HepG2 (cell line): ENCODE measurements at regions not wholly inside any gene's neighbourhood (a gene's known extent, or its start where the extent isn't known, plus 50 kb on each side); places are given as distances from the start of the nearest gene placed in this dataset.

Experiments
- ATAC-seq: fragments of 200-7000 bp; cut with Tn5 transposase; 3 replicates; pipeline ENCODE4 v1.9.1; 2020; ENCODE audit warnings: mild to moderate bottlenecking, moderate library complexity
- BruUV-seq: library from RNA; stranded (reverse); fragments of 400-500 nt; replicated peaks from 2 replicates; lab custom pipeline; 2021; lab: Mats Ljungman, UMichigan
- CTCF ChIA-PET: fragments of 300-600 bp; formaldehyde crosslinking; extraction: SDS; loops from one replicate; lab custom pipeline; 2021; ENCODE audit warnings: low total read pairs, inconsistent platforms, low intra/inter-chr PET ratio; lab: Yijun Ruan, JAX
- POLR2A ChIA-PET: fragments of 350-600 bp; sonication (Branson Sonifier 250); formaldehyde crosslinking; loops from one replicate; lab custom pipeline; 2020; ENCODE audit warnings: antibody characterized with exemption, inconsistent platforms; lab: Yijun Ruan, JAX
- DNase-seq: peaks from one replicate; pipeline ENCODE4 v3.0.0-alpha.2; 2015; ENCODE audit warnings: low spot score
- FAIRE-seq: peaks from 3 replicates; lab custom pipeline; 2011; peaks lifted over from hg19 to GRCh38; lab: Jason Lieb, UNC
- H2AFZ ChIP-seq: one replicate; pipeline ENCODE4 v1.6.1; 2011; ENCODE audit warnings: low read length, inconsistent platforms
- H3K27ac ChIP-seq: fragments of 300-600 bp; 3 replicates; pipeline ENCODE4 v1.8.0; 2011; ENCODE audit warnings: mixed run types, mild to moderate bottlenecking, mixed read lengths, low read length, inconsistent platforms; ENCODE audit not compliant: insufficient read depth; ENCODE audit errors: extremely low read length
- H3K27me3 ChIP-seq, 2 experiments: fragments of 200-600 bp in 1 of 2; 2 replicates in 1 of 2; 3 replicates in 1 of 2; pipeline versions ENCODE4 v1.6.0 to v1.8.0; 2011; ENCODE audit warnings: low read length in 2 of 2, mild to moderate bottlenecking in 2 of 2, moderate library complexity in 2 of 2, inconsistent platforms in 1 of 2; ENCODE audit not compliant: insufficient read depth in 2 of 2, control insufficient read depth in 1 of 2
- H3K36me3 ChIP-seq, 2 experiments: fragments of 200-600 bp in 1 of 2; replicated peaks in 1 of 2; 2 replicates in 1 of 2; 3 replicates in 1 of 2; pipeline versions ENCODE4 v1.5.1 to v1.8.0; 2011; ENCODE audit warnings: low read length in 2 of 2, inconsistent platforms in 1 of 2; ENCODE audit not compliant: insufficient read depth in 2 of 2, control insufficient read depth in 1 of 2
- H3K4me1 ChIP-seq: 2 replicates; pipeline ENCODE4 v1.5.1; 2012; ENCODE audit warnings: low read length, inconsistent platforms; ENCODE audit not compliant: insufficient read depth
- H3K4me2 ChIP-seq: 2 replicates; pipeline ENCODE4 v1.6.0; 2011; ENCODE audit warnings: low read depth, low read length, inconsistent platforms
- H3K4me3 ChIP-seq, 3 experiments: fragments of 200-600 bp in 1 of 3; sonication (generic), shearing (Covaris generic) in 1 of 3; replicated peaks in 1 of 3; 2 replicates each; pipeline ENCODE4 v1.5.1; 2011 to 2016; ENCODE audit warnings: low read length in 3 of 3, inconsistent platforms in 2 of 3, low read depth in 2 of 3, mild to moderate bottlenecking in 2 of 3, control low read depth in 1 of 3, mixed read lengths in 1 of 3; ENCODE audit not compliant: insufficient read depth in 1 of 3
- H3K79me2 ChIP-seq: one replicate; pipeline ENCODE4 v1.6.1; 2011; ENCODE audit warnings: low read length, inconsistent platforms; ENCODE audit not compliant: insufficient read depth
- H3K9ac ChIP-seq: 2 replicates; pipeline ENCODE4 v1.6.0; 2011; ENCODE audit warnings: mild to moderate bottlenecking, low read depth, low read length, inconsistent platforms; ENCODE audit not compliant: insufficient read depth
- H3K9me3 ChIP-seq: 2 replicates; pipeline ENCODE4 v1.5.1; 2012; ENCODE audit warnings: mild to moderate bottlenecking, low read length
- H4K20me1 ChIP-seq: 2 replicates; pipeline ENCODE4 v1.6.0; 2011; ENCODE audit warnings: inconsistent platforms, mild to moderate bottlenecking, low read length, moderate library complexity; ENCODE audit not compliant: insufficient read depth
- ELF3 ChIP-seq: IDR thresholded peaks from 2 replicates; pipeline ENCODE4 v1.6.1; 2016; ENCODE audit warnings: missing genetic modification reagents, missing compliant biosample characterization
- SRSF9 ChIP-seq: fragments of 200-400 bp; formaldehyde crosslinking; IDR thresholded peaks from 2 replicates; pipeline ENCODE4 v1.6.1; 2018; ENCODE audit warnings: borderline replicate concordance, mild to moderate bottlenecking, low read depth, low read length; ENCODE audit not compliant: insufficient read depth, poor library complexity, severe bottlenecking
- ZBTB2 ChIP-seq: sonication (generic); formaldehyde crosslinking; IDR thresholded peaks from 2 replicates; pipeline ENCODE4 v1.8.0; 2022; ENCODE audit warnings: low read depth, missing genetic modification reagents
- ZBTB38 ChIP-seq: sonication (generic); formaldehyde crosslinking; IDR thresholded peaks from 2 replicates; pipeline ENCODE4 v1.5.1; 2020; ENCODE audit warnings: mild to moderate bottlenecking, missing genetic modification reagents
- ZC3H13 ChIP-seq: sonication (generic); formaldehyde crosslinking; IDR thresholded peaks from 2 replicates; pipeline ENCODE4 v1.8.1; 2023; ENCODE audit warnings: mild to moderate bottlenecking, missing genetic modification reagents, moderate library complexity
- ZNF768 ChIP-seq: sonication (generic); formaldehyde crosslinking; IDR thresholded peaks from 2 replicates; pipeline ENCODE4 v1.4.0; 2020; ENCODE audit warnings: missing genetic modification reagents
- WGBS: methylation state at CpG from one replicate; pipeline ENCODE4 v1.1.6; 2017; ENCODE audit warnings: low lambda C conversion rate; 5-methylcytosine and 5-hydroxymethylcytosine counted together
- in situ Hi-C: cut with HindIII; loops from 2 replicates; pipeline ENCODE4 v1.10.0; 2017; ENCODE audit warnings: low pct_unique_long_range_greater_than_20kb; ENCODE audit not compliant: extremely low pct_ligation_motif_present
- intact Hi-C: fragments of 100-400 bp; cut with micrococcal nuclease; formaldehyde crosslinking; loops from one replicate; pipeline ENCODE4 v1.10.0; 2022; ENCODE audit not compliant: unreplicated experiment
- TF ChIP-seq, protein P1 (sequence below): sonication (generic); formaldehyde crosslinking; IDR thresholded peaks from 2 replicates; pipeline ENCODE4 v1.5.0; 2020; ENCODE audit warnings: missing genetic modification reagents

DNA sequence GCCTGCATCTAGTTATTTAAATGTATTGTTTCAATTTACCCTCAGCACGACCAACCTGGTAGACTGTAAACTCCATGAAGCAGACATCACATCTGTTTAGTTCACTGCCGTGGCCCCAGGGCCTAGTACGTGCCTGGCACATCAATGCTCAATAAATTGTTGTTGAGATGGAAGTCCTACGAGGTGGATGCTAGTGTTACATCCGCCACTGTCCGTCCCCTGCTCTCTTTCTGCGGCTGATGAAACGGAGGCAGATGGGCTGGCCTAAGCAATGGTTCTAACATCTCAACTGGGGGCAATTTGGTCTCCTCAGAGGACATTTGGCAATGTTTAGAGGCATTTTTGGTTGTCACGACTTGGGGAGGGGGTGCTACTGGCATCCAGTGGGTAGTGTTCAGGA is 121.4 kb upstream of the IGSF21 start:
- Histone ChIP-seq H3K79me2 (no peaks in the 10 kb centered on the region), H3K9ac (no peak overlapping the region), H3K36me3 (no peaks in the 10 kb centered on the region), H3K4me1 (no peaks in the 10 kb centered on the region), H3K4me3 (no peak overlapping the region)
- in situ Hi-C loops = no loop called here
- no TSS peak for BruUV-seq
- intact Hi-C loops = no loop called here
- no peak for TF ChIP-seq ZBTB2
- TF ChIP-seq ZBTB38 (CRISPR knock-in tag) = no peak
- no peak for TF ChIP-seq ZC3H13 (CRISPR knock-in tag)
- TF ChIP-seq, protein P1, sequence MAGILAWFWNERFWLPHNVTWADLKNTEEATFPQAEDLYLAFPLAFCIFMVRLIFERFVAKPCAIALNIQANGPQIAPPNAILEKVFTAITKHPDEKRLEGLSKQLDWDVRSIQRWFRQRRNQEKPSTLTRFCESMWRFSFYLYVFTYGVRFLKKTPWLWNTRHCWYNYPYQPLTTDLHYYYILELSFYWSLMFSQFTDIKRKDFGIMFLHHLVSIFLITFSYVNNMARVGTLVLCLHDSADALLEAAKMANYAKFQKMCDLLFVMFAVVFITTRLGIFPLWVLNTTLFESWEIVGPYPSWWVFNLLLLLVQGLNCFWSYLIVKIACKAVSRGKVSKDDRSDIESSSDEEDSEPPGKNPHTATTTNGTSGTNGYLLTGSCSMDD (CRISPR knock-in tag) = no peak
- no peak for TF ChIP-seq ZNF768 (CRISPR knock-in tag)
- TF ChIP-seq SRSF9 = no peak
- TF ChIP-seq ELF3 (CRISPR knock-in tag) = no peak
- TF ChIP-seq, all 625 proteins: peak for 0
- POLR2A ChIA-PET = no interaction called here
- CTCF ChIA-PET = no interaction called here
- ATAC-seq (no peak), DNase-seq (no peak), FAIRE-seq (no peak)
- H3K27ac ChIP-seq = no peak overlapping the region
- H3K9me3 ChIP-seq = no peaks in the 10 kb centered on the region
- no peak overlapping the region for H2AFZ ChIP-seq
- H4K20me1 ChIP-seq = no peaks in the 10 kb centered on the region
- WGBS = 25% methylated on average over 9 of the region's 9 CpGs
- H3K27me3 ChIP-seq = peaks cover 0 to 9% of the 10 kb centered on the region in 2 experiments; a peak in 1 of 5 replicates
- no peak overlapping the region for H3K4me2 ChIP-seq
